DND-41 (cell line): ENCODE measurements at regions not wholly inside any gene's neighbourhood (a gene's known extent, or its start where the extent isn't known, plus 50 kb on each side); places are given as distances from the start of the nearest gene placed in this dataset.

ENCODE experiments used
- ATAC-seq: fragments of 200-7000 bp; cut with Tn5 transposase; 3 replicates; pipeline ENCODE4 v1.9.1; 2021; ENCODE audit warnings: low read depth; ENCODE audit not compliant: insufficient read depth
- DNase-seq: peaks from one replicate; pipeline ENCODE4 v3.0.0-alpha.2; 2020
- H2AFZ ChIP-seq: 2 replicates; pipeline ENCODE4 v1.6.0; 2012; ENCODE audit warnings: low read depth, low read length
- H3K27ac ChIP-seq: 2 replicates; pipeline ENCODE4 v1.5.1; 2012; ENCODE audit warnings: low read length, inconsistent platforms
- H3K27me3 ChIP-seq: fragments of 200-600 bp; sonication (generic); 2 replicates; pipeline ENCODE4 v1.6.0; 2012; ENCODE audit warnings: low read length, mild to moderate bottlenecking, inconsistent platforms; ENCODE audit not compliant: insufficient read depth, poor library complexity
- H3K36me3 ChIP-seq: 2 replicates; pipeline ENCODE4 v1.5.1; 2012; ENCODE audit warnings: low read length, inconsistent platforms; ENCODE audit not compliant: insufficient read depth
- H3K4me1 ChIP-seq: 2 replicates; pipeline ENCODE4 v1.5.1; 2012; ENCODE audit warnings: mild to moderate bottlenecking, low read length; ENCODE audit not compliant: insufficient read depth
- H3K4me2 ChIP-seq: 2 replicates; pipeline ENCODE4 v1.6.0; 2012; ENCODE audit warnings: mild to moderate bottlenecking, moderate library complexity, low read length, inconsistent platforms; ENCODE audit not compliant: insufficient read depth
- H3K4me3 ChIP-seq, 2 experiments: fragments of 200-600 bp in 1 of 2; shearing (Covaris generic) in 1 of 2; 2 replicates each; pipeline ENCODE4 v1.5.1; 2012 to 2016; ENCODE audit warnings: inconsistent platforms in 2 of 2, low read length in 2 of 2, mild to moderate bottlenecking in 2 of 2, low read depth in 1 of 2, moderate library complexity in 1 of 2
- H3K79me2 ChIP-seq: 2 replicates; pipeline ENCODE4 v1.6.0; 2012; ENCODE audit warnings: low read length, inconsistent platforms; ENCODE audit not compliant: insufficient read depth
- H3K9ac ChIP-seq: 2 replicates; pipeline ENCODE4 v1.6.0; 2012; ENCODE audit warnings: low read depth, mild to moderate bottlenecking, inconsistent platforms, low read length, moderate library complexity
- H3K9me3 ChIP-seq: 2 replicates; pipeline ENCODE4 v1.5.1; 2012; ENCODE audit warnings: low read length, moderate library complexity, mild to moderate bottlenecking, inconsistent platforms; ENCODE audit not compliant: insufficient read depth, severe bottlenecking
- H4K20me1 ChIP-seq: 2 replicates; pipeline ENCODE4 v1.6.0; 2012; ENCODE audit warnings: low read length; ENCODE audit not compliant: insufficient read depth
- EZH2 ChIP-seq: IDR thresholded peaks from 3 replicates; pipeline ENCODE4 v1.6.1; 2012; ENCODE audit warnings: borderline replicate concordance, low read depth, mild to moderate bottlenecking, moderate library complexity, low read length, inconsistent platforms; ENCODE audit not compliant: severe bottlenecking
- TF ChIP-seq, protein P1 (sequence below): IDR thresholded peaks from 2 replicates; pipeline ENCODE4 v1.5.1; 2012; ENCODE audit warnings: borderline replicate concordance, low read length, moderate library complexity, mild to moderate bottlenecking; ENCODE audit not compliant: poor library complexity, severe bottlenecking; ENCODE audit errors: extremely low read depth

- no peaks in the 10 kb centered on the region for H3K79me2 ChIP-seq
- H3K4me1 ChIP-seq = no peaks in the 10 kb centered on the region
- H3K36me3 ChIP-seq = no peaks in the 10 kb centered on the region
- no peaks in the 10 kb centered on the region for H3K9me3 ChIP-seq
- no peak overlapping the region for H3K4me2 ChIP-seq
- H3K9ac ChIP-seq = no peak overlapping the region
- no peak overlapping the region for H2AFZ ChIP-seq
- ATAC-seq (no peak), DNase-seq (no peak)
- H3K4me3 ChIP-seq = no peak overlapping the region
- TF ChIP-seq EZH2 = no peak
- TF ChIP-seq, protein P1, sequence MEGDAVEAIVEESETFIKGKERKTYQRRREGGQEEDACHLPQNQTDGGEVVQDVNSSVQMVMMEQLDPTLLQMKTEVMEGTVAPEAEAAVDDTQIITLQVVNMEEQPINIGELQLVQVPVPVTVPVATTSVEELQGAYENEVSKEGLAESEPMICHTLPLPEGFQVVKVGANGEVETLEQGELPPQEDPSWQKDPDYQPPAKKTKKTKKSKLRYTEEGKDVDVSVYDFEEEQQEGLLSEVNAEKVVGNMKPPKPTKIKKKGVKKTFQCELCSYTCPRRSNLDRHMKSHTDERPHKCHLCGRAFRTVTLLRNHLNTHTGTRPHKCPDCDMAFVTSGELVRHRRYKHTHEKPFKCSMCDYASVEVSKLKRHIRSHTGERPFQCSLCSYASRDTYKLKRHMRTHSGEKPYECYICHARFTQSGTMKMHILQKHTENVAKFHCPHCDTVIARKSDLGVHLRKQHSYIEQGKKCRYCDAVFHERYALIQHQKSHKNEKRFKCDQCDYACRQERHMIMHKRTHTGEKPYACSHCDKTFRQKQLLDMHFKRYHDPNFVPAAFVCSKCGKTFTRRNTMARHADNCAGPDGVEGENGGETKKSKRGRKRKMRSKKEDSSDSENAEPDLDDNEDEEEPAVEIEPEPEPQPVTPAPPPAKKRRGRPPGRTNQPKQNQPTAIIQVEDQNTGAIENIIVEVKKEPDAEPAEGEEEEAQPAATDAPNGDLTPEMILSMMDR = no peak
- H3K27me3 ChIP-seq = no peaks in the 10 kb centered on the region
- no peak overlapping the region for H3K27ac ChIP-seq
- no peaks in the 10 kb centered on the region for H4K20me1 ChIP-seq
Observed at GRCh38 chr10:105757302-105757701, 1116.2 kb downstream of the SORCS3 start.

DNA sequence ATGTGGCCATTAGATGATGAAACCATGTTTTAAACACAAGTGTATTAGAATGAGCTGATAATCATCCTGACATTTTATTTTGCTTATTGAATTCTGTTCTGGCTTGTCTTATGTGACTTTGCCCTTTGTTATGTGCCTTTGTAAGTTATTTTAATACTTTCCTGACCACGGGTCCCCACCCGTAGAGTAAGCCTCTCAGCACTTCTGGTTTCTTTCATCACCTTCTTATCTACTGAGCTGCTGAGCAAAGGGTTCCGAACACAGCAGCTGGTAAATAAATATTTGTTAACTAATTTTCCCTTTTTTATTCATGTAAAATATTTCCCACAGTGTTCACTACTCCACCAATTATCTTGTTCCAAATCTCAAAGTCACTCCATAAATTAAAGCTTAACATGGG lies 1115.3 kb downstream of the SORCS3 start:
- H3K27ac ChIP-seq = no peak overlapping the region
- H3K27me3 ChIP-seq = no peaks in the 10 kb centered on the region
- H3K79me2 ChIP-seq = no peaks in the 10 kb centered on the region
- H3K9ac ChIP-seq = no peak overlapping the region
- H2AFZ ChIP-seq = no peak overlapping the region
- no peaks in the 10 kb centered on the region for H4K20me1 ChIP-seq
- no peaks in the 10 kb centered on the region for H3K36me3 ChIP-seq
- H3K4me3 ChIP-seq = no peak overlapping the region
- no peaks in the 10 kb centered on the region for H3K9me3 ChIP-seq
- ATAC-seq (no peak), DNase-seq (no peak)
- TF ChIP-seq EZH2 = no peak
- TF ChIP-seq, protein P1 = no peak
- H3K4me1 ChIP-seq = no peaks in the 10 kb centered on the region
- H3K4me2 ChIP-seq = no peak overlapping the region

- no peaks in the 10 kb centered on the region for H3K27me3 ChIP-seq
- DNase-seq = no peak
- H2AFZ ChIP-seq = no peak overlapping the region
- no peak overlapping the region for H3K4me2 ChIP-seq
- no peaks in the 10 kb centered on the region for H3K4me1 ChIP-seq
- ATAC-seq = no peak
- no peak overlapping the region for H3K4me3 ChIP-seq
- H4K20me1 ChIP-seq = no peaks in the 10 kb centered on the region
- no peaks in the 10 kb centered on the region for H3K79me2 ChIP-seq
- TF ChIP-seq, protein P1 = no peak
- TF ChIP-seq EZH2 = no peak
- no peaks in the 10 kb centered on the region for H3K36me3 ChIP-seq
- H3K9ac ChIP-seq = no peak overlapping the region
- no peaks in the 10 kb centered on the region for H3K9me3 ChIP-seq
- no peak overlapping the region for H3K27ac ChIP-seq
Observed at GRCh38 chr10:105751688-105752087, 1110.6 kb downstream of the SORCS3 start.

- Histone ChIP-seq H3K4me1 (no peaks in the 10 kb centered on the region), H2AFZ (no peak overlapping the region), H3K9me3 (no peaks in the 10 kb centered on the region), H3K4me2 (no peak overlapping the region), H3K79me2 (no peaks in the 10 kb centered on the region), H3K27me3 (no peaks in the 10 kb centered on the region), H4K20me1 (no peaks in the 10 kb centered on the region), H3K4me3 (no peak overlapping the region), H3K9ac (no peak overlapping the region), H3K36me3 (no peaks in the 10 kb centered on the region), H3K27ac (no peak overlapping the region)
- no peak for DNase-seq
- no peak for TF ChIP-seq EZH2
- TF ChIP-seq, protein P1 = no peak
- no peak for ATAC-seq
Observed at GRCh38 chr10:105745596-105746148, 1104.6 kb downstream of the SORCS3 start.
